IPS-NIHi7 (cell line): ENCODE measurements at regions not wholly inside any gene's neighbourhood (a gene's known extent, or its start where the extent isn't known, plus 50 kb on each side); places are given as distances from the start of the nearest gene placed in this dataset.

ENCODE experiments used
- DNase-seq: peaks from one replicate; pipeline ENCODE4 v3.0.0; 2012; ENCODE audit warnings: mixed read lengths; ENCODE audit errors: extremely low spot score

GRCh38 chr18:73739098-73739497, 408.5 kb downstream of the FBXO15 start:
- DNase-seq: no peak

GRCh38 chr18:73737990-73738389, 409.6 kb downstream of the FBXO15 start:
- no peak for DNase-seq

GRCh38 chr18:73735836-73736235, 411.8 kb downstream of the FBXO15 start:
- no peak for DNase-seq

DNA sequence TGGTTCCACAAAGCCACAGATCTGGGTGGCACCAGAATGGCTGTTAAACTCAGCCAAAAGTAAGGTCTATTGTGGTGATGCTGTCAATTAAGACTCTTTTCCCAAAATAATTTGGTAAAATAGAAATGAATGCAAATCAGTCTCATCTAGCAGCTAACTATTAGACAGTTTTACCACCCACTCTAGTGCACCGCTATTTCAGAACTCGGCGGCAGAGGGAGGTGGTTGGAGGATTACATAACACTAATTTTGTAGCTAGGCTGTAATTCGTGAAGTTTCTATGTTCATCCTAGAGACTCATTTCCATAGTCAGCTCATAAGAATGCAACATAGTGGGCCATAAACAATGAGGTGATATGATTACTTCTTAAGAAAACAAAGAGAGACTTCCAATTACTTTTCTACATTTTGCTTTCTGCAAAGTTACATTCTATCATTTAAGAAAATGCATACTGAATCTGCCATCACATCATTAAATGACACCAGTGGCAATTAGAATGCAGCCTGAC, 413.8 kb downstream of the FBXO15 start:
- DNase-seq: no peak

DNA sequence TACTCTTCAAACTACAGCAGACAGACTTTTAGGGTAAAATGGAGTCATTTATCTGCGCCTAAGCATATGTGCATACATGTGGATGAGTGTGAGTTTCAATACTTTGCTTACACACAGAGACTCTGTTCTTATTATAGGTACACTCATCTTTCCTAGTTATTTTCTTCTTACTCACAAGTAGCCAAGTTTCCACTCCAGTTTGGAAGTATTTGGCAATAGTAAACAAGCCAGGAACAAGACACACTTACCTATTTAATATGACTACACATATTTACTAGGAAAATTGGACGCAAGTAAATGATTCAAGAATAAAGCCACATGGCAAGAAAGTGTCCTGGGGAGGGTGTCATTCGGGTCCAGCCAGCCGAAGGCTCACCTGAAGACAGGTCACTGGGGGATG, 414.3 kb downstream of the FBXO15 start:
- no peak for DNase-seq

DNA sequence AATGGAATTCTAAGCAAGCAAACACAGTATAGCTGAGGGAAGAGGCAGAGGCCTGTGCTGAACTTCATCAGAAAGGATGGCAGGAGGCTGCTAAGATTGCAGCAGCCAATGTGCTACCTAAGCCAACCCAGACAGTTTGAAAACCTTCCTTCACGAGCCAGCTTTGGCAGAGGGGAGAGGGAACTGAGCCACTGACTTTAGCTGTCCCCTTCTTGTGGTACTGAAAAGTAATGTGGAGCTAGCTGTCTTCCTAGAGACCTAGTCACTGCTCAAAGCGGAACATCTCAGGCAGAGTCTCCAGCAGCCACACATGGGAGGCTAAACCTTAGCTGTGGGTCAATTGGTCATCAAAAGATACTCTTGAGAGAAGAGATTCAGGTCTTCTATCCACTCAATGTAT, 419.0 kb downstream of the FBXO15 start:
- DNase-seq: peak; percentile 33

DNA sequence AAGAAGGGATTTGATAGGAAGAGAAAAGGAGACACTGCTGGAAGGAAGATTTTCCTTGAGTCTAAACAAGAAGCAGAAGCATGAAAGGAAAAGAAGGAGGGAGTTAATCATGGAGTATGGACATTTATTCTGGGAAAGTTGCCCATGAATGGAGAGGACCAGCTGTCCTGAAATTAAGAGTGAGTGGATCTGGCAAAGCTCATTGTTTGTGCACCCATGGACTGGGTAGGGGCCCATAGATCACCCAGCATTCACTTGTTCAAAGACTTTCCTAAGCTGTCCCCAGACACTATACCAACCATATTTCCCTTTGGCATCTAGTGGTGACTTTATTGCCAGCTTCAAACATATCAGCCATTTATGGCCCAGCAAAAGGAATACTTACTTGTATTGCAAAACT, 422.7 kb downstream of the FBXO15 start:
- DNase-seq: no peak

GRCh38 chr18:73719611-73720010, 428.0 kb downstream of the FBXO15 start:
- no peak for DNase-seq

- no peak for DNase-seq
Measured at GRCh38 chr18:73717570-73717969, 430.1 kb downstream of the FBXO15 start.

DNA sequence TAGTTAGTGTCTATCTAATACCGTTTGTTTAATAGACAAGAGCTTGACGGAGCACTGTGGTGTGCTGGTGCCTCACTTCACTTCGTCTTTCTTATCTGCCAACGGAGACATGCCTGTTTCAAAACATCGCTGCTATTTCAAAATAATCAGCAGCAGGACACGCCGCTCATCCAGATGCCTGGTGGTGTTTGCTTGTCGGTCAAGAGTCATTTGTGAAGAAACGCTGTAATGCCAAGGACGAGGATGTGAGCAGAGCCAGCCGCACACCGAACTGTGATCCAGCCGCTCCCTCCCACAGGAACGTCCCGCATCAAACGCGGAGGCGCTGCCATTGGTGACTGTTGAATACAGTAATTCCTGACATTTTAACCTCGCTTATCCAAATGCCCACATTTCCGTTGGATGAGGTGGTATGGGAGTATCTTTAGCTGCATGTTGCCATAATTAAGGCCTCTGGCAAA, 432.4 kb downstream of the FBXO15 start:
- DNase-seq: no peak

DNA sequence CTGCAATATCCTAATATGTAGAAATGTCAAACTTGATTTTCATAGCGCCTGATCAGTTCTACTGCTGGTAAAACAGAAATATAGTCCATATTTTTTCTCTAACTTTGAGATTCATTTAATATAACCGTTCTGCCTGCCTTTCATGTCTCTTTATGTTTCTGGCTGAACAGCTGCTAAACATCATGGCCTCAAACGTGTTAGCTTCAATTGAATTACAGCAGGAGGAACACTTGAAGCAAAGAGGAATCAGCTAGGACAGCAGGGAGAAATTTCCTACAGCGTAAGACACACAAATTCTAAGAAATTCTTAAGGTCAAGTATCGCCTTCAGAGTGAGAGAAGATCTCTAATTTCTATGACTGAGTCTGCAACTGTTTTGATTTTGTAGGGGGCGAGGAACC, 433.2 kb downstream of the FBXO15 start:
- DNase-seq: no peak

GRCh38 chr18:73711256-73711655, 436.4 kb downstream of the FBXO15 start:
- no peak for DNase-seq

DNA sequence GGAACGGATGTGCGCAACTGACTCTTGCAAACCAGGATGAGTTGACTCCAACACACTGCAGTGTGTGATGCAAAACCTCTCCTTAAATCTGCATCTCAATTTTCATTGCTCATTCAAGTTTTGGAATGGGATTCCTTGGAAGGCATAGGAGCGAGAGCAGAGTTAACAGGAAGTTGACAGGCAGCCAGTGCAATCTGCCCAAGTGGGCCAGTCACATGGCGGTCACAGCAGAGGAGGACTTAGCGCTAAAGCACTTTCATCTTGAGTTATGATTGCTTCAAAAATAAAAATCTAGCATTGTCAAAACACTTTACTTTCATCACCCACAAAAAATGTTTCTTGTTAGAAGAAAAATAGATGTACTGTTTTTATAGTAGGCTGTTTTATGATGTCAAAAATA, 439.0 kb downstream of the FBXO15 start:
- DNase-seq: no peak

DNA sequence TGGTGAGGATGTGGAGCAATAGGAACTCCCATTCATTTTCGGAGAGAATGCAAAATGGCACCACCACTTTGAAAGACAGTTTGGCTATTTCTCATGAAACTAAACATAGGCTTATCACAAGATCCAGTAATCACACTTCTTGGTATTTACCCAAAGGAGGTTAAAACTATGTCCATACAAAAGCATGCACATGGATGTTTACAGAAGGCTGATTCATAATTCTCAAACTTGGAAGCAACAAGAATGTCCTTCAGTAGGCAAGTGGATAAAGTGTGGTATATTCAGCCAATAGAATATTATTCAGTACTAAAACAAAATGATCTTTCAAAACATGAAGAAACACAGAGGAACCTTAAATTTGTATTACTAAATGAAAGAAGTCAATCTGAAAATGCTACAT, 440.6 kb downstream of the FBXO15 start:
- no peak for DNase-seq

DNA sequence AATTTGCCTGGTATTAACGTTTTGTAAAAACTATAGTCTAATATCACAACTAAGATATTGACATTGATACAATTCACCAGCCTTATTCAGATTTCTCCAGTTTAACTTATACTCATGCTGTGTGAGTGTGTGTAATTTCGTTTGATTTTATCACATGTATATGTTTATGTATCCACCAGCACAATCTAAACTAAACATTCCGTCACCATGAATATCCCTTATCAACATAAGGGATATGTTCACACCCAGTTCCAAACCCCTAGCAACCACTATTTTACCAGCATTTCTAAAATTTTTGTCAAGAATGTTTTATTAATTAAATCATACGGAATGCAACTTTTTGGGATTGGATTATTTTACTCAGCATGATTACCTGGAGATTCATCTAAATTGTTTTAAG, 450.3 kb downstream of the FBXO15 start:
- no peak for DNase-seq

GRCh38 chr18:73696698-73697097, 450.9 kb downstream of the FBXO15 start:
- DNase-seq: no peak

- DNase-seq: no peak
Measured at GRCh38 chr18:73696171-73696570, 451.5 kb downstream of the FBXO15 start.

- DNase-seq: no peak
Measured at GRCh38 chr18:73693091-73693490, 454.5 kb downstream of the FBXO15 start.

DNA sequence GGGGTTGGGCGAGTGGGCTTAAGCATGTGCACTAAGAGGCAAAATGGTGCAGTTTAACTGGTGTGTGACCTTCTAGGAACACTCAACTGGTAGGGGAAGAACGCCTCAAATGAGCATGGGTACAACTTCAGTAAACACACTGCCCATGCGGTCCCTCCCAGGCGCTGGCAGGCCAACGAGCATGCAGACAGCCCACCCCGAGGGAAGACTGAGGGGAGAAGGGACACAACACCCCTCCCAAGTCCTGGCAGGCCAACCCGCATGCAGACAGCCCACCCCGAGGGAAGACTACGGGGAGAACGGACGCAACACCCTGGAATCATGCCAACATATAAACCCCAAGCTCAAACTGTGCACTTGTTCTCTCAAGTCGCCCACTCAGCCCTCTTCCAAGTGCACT, 456.0 kb downstream of the FBXO15 start:
- DNase-seq: no peak

DNA sequence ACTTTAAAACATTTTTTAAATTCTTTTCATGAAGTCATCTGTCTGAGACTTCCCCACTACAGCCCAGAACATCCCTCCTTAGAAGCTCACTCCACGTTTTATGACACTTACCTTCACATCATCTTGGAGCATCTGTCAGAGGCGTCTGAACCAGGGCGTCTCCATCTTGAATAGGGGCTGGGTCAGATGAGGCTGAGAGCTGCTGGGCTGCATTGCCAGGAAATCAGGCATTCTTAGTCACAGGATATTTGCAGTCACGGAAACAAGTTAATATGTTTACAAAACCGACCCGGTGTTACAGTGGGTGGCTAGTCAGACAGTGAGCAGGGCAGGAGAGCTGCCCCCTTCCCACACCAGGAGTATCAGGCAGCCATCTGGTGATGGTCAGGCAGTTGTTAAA, 456.5 kb downstream of the FBXO15 start:
- DNase-seq: no peak

GRCh38 chr18:73690222-73690621, 457.4 kb downstream of the FBXO15 start:
- DNase-seq: peak; percentile 32

DNA sequence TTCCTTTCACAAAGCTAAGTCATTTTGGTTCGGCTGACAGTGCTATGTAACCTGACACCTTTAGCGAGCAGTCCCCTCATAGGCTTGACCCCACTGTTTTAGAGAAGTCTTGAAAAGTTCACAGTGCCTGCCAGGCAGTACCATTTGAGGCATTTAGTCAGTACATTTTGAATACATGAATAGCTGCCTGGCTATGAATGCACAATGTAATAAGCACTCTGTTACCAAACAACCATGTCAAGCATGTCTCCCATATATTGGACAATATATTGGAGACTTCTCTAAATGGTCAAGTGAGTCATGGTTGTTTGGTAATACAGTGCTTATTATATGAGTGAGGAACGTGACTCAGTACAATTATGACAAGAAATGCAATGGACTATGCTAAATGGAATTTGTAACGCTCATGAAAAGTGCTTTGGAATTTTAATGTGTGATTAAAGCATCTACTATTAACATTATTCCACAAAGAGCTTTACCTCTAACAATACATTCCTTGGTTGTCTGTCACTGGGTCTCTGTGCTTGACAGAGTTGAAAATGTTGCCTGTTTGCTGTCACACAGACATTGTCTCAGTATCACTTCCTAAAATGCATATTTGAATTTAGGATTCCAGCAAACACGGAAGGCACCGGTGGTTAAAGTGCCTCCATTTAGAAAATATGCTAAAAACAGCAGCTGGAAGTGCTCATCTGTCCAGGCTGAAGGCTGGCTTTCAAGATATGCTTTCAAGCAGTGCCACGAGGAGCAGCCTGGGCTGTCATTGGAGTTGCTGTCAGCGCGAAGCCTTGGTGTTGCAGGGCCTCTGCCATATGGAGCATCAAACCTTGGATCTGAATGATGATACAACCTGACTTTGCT, 458.6 kb downstream of the FBXO15 start:
- peak; percentile 34 for DNase-seq

- DNase-seq: no peak
Measured at GRCh38 chr18:73688161-73688560, 459.5 kb downstream of the FBXO15 start.

GRCh38 chr18:73684647-73685046, 463.0 kb downstream of the FBXO15 start:
- no peak for DNase-seq
